Thoracic aorta (tissue), 2 donors: ENCODE measurements at regions not wholly inside any gene's neighbourhood (a gene's known extent, or its start where the extent isn't known, plus 50 kb on each side); places are given as distances from the start of the nearest gene placed in this dataset.

Experiments
- ATAC-seq: fragments of 150-250 bp; one replicate; pipeline ENCODE4 v1.8.0; 2017; ENCODE audit warnings: low read depth; ENCODE audit not compliant: insufficient number of reproducible peaks, low FRiP score
- DNase-seq: peaks from one replicate; pipeline ENCODE4 v3.0.0-alpha.2; 2020; ENCODE audit warnings: low spot score
- H3K27ac ChIP-seq, 2 donors: fragments of 200-600 bp; sonication (generic); 1 replicate in 1 of 2; 2 replicates in 1 of 2; pipeline ENCODE4 v1.5.1; 2016; ENCODE audit warnings: mild to moderate bottlenecking in 2 of 2, moderate library complexity in 2 of 2
- H3K27me3 ChIP-seq: fragments of 200-600 bp; sonication (generic); replicated peaks from 2 replicates; pipeline ENCODE4 v1.6.0; 2016; ENCODE audit warnings: mild to moderate bottlenecking; ENCODE audit not compliant: insufficient read depth
- H3K36me3 ChIP-seq: fragments of 200-600 bp; sonication (generic); one replicate; pipeline ENCODE4 v1.5.1; 2016
- H3K4me1 ChIP-seq, 2 donors: fragments of 200-600 bp; sonication (generic); 1 replicate in 1 of 2; 2 replicates in 1 of 2; pipeline versions ENCODE4 v1.5.1 to v1.6.0; 2016; ENCODE audit warnings: low read depth in 2 of 2, mild to moderate bottlenecking in 1 of 2; ENCODE audit not compliant: control insufficient read depth in 1 of 2
- H3K4me3 ChIP-seq: fragments of 200-600 bp; sonication (generic); 2 replicates; pipeline ENCODE4 v1.5.1; 2016; ENCODE audit warnings: mild to moderate bottlenecking
- H3K9me3 ChIP-seq: fragments of 200-600 bp; sonication (generic); 2 replicates; pipeline ENCODE4 v1.5.1; 2016
- TF ChIP-seq, protein P1 (sequence below): fragments of 200-600 bp; sonication (generic); IDR thresholded peaks from one replicate; pipeline ENCODE4 v1.5.1; 2019; ENCODE audit warnings: antibody characterized with exemption

GRCh38 chr3:153880493-153880892 lies 240.7 kb upstream of the ARHGEF26 start:
- no peaks in the 10 kb centered on the region for H3K9me3 ChIP-seq
- no peak for DNase-seq
- no peaks in the 10 kb centered on the region for H3K27me3 ChIP-seq
- no peaks in the 10 kb centered on the region for H3K36me3 ChIP-seq
- ATAC-seq = no peak
- TF ChIP-seq, protein P1, sequence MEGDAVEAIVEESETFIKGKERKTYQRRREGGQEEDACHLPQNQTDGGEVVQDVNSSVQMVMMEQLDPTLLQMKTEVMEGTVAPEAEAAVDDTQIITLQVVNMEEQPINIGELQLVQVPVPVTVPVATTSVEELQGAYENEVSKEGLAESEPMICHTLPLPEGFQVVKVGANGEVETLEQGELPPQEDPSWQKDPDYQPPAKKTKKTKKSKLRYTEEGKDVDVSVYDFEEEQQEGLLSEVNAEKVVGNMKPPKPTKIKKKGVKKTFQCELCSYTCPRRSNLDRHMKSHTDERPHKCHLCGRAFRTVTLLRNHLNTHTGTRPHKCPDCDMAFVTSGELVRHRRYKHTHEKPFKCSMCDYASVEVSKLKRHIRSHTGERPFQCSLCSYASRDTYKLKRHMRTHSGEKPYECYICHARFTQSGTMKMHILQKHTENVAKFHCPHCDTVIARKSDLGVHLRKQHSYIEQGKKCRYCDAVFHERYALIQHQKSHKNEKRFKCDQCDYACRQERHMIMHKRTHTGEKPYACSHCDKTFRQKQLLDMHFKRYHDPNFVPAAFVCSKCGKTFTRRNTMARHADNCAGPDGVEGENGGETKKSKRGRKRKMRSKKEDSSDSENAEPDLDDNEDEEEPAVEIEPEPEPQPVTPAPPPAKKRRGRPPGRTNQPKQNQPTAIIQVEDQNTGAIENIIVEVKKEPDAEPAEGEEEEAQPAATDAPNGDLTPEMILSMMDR = no peak
- no peak overlapping the region for H3K4me3 ChIP-seq
- H3K27ac ChIP-seq = no peak overlapping the region
- H3K4me1 ChIP-seq = no peaks in the 10 kb centered on the region

DNA sequence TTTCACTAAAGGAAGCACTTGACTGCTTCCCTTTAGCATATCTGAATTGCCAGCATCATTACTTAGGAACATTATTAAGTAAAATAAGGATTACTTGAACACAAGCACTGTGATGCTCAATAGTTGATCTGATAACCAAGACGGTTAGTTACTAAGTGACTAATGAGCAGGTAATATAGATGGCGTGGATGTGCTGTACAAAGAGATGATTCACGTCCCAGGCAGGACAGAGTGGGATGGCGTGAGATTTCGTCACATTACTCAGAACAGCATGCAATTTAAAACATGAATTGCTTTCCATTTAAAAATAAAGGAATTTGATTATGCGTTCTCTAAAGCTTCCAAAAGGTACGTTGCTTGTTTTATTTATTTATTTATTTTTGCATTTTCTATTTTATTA lies 240.0 kb upstream of the ARHGEF26 start:
- TF ChIP-seq, protein P1 = no peak
- Histone ChIP-seq H3K4me1 (no peaks in the 10 kb centered on the region), H3K27ac (no peak overlapping the region), H3K36me3 (no peaks in the 10 kb centered on the region), H3K27me3 (no peaks in the 10 kb centered on the region), H3K4me3 (no peak overlapping the region), H3K9me3 (no peaks in the 10 kb centered on the region)
- ATAC-seq = no peak
- no peak for DNase-seq

DNA sequence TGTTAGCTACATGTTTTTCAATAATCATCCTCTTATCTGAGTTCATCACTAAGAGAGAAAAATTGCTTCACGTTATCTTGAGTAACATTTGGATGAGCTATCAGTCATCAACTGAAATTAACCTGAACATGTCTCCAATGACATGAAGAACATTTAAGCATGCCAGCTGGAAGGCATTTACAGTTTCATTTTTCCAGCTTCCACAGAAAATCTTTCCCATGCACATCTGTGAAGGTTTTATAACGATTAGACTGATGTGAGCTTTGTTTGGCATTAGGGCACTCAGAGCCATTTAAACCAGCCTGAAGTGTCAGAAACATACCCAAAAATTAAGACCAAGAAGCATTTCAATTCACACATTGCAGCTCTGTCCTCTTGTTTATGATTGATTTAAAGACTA lies 235.8 kb upstream of the ARHGEF26 start:
- H3K4me3 ChIP-seq = no peak overlapping the region
- H3K27me3 ChIP-seq = no peaks in the 10 kb centered on the region
- H3K27ac ChIP-seq = no peak overlapping the region
- DNase-seq (no peak), ATAC-seq (no peak)
- TF ChIP-seq, protein P1 = no peak
- H3K4me1 ChIP-seq = no peaks in the 10 kb centered on the region
- H3K9me3 ChIP-seq = no peaks in the 10 kb centered on the region
- H3K36me3 ChIP-seq = no peaks in the 10 kb centered on the region

GRCh38 chr3:153889905-153890334 lies 231.3 kb upstream of the ARHGEF26 start:
- TF ChIP-seq, protein P1 = no peak
- H3K4me1 ChIP-seq = no peaks in the 10 kb centered on the region
- no peak overlapping the region for H3K4me3 ChIP-seq
- no peaks in the 10 kb centered on the region for H3K9me3 ChIP-seq
- no peaks in the 10 kb centered on the region for H3K36me3 ChIP-seq
- H3K27me3 ChIP-seq = no peaks in the 10 kb centered on the region
- no peak for DNase-seq
- ATAC-seq = no peak
- no peak overlapping the region for H3K27ac ChIP-seq

DNA sequence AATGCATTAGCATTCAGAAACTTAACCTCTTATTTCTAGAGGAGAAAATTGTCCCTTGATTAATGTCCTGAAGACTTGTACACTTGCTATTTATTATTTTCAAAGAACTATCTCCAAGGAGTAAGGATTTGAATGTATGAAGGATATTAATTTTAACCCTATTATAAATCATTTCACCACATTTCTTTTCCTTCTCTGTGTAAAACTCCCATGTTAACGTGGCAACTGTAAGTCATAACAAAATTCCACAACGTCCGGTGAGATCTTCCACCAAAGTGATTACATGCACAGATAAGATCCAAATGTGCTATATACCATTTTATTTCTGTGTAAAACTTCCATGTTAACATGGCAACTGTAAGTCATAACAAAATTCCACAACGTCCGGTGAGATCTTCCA lies 229.1 kb upstream of the ARHGEF26 start:
- Histone ChIP-seq H3K4me3 (no peak overlapping the region), H3K36me3 (no peaks in the 10 kb centered on the region), H3K27ac (no peak overlapping the region), H3K9me3 (no peaks in the 10 kb centered on the region), H3K4me1 (no peaks in the 10 kb centered on the region), H3K27me3 (no peaks in the 10 kb centered on the region)
- TF ChIP-seq, protein P1 = no peak
- no peak for DNase-seq
- ATAC-seq = no peak
